Suprapubic skin (tissue), 4 donors: ENCODE measurements at regions not wholly inside any gene's neighbourhood (a gene's known extent, or its start where the extent isn't known, plus 50 kb on each side); places are given as distances from the start of the nearest gene placed in this dataset.

Experiments
- CTCF ChIP-seq, 2 donors: fragments of 200-600 bp in 1 of 2; fragments of 450-650 bp in 1 of 2; sonication (generic) in 1 of 2; IDR thresholded peaks; one replicate each; pipeline ENCODE4 v1.5.1; 2016 to 2019; ENCODE audit warnings: antibody characterized with exemption in 2 of 2, mild to moderate bottlenecking in 1 of 2, moderate library complexity in 1 of 2
- EP300 ChIP-seq: sonication (generic); formaldehyde crosslinking; IDR thresholded peaks from one replicate; pipeline ENCODE4 v1.6.1; 2017; ENCODE audit warnings: antibody characterized with exemption
- POLR2A ChIP-seq, 2 donors: fragments of 450-650 bp; IDR thresholded peaks; one replicate each; pipeline ENCODE4 v1.6.1; 2017; ENCODE audit warnings: antibody characterized with exemption in 2 of 2, mild to moderate bottlenecking in 2 of 2, moderate library complexity in 2 of 2
- POLR2AphosphoS5 ChIP-seq, 3 donors: sonication (generic); formaldehyde crosslinking; IDR thresholded peaks; one replicate each; pipeline ENCODE4 v1.6.1; 2017; ENCODE audit warnings: antibody characterized with exemption in 3 of 3

GRCh38 chr12:46945591-46945990, 119.8 kb upstream of the SLC38A4 start:
- no peak for TF ChIP-seq CTCF (IDR thresholded peaks at IDR 0.05)
- no peak for TF ChIP-seq POLR2AphosphoS5 (IDR thresholded peaks at IDR 0.05)
- no peak for TF ChIP-seq EP300
- no peak for TF ChIP-seq POLR2A (IDR thresholded peaks at IDR 0.05)
